ENCODE measurements at regions not wholly inside any gene's neighbourhood (a gene's known extent, or its start where the extent isn't known, plus 50 kb on each side); places are given as distances from the start of the nearest gene placed in this dataset.
A peak's percentile ranks its signal among the peaks of the same experiment; 100 is the strongest.

DNA sequence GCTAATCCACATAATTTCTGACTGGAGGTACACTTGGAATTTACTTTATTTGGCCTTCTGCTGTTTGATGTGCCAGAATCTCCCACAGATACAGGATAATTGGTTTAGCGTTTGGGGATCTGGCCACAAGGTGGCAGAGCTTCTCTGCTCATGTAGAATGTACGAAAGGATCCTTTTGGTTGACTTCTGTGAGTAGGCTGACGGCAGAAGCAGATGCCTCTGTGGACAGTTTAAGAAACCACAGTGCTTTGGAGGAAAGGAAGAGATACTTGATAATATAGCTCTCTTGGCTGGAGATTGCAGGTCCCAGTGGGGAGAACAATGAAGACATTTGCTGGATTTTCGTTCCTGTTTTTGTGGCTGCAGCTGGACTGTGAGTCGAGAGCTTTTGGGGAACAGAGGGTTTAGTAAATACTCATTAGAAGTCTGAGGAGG lies 75.3 kb upstream of the OR4E1 start:
- Histone ChIP-seq H3K27ac (no peak overlapping the region), H3K4me1 (no peaks in the 10 kb centered on the region), H3K9me3 (no peaks in the 10 kb centered on the region), H3K27me3 (no peaks in the 10 kb centered on the region), H3K4me3 (no peak overlapping the region), H3K36me3 (no peaks in the 10 kb centered on the region)
- intact Hi-C loops (cut with DNase I; ENCODE audit: low total_unique reads) = no loop called here
- DNase-seq = peak in 1 of 2 donors; percentile 65
- TF ChIP-seq, protein P1, sequence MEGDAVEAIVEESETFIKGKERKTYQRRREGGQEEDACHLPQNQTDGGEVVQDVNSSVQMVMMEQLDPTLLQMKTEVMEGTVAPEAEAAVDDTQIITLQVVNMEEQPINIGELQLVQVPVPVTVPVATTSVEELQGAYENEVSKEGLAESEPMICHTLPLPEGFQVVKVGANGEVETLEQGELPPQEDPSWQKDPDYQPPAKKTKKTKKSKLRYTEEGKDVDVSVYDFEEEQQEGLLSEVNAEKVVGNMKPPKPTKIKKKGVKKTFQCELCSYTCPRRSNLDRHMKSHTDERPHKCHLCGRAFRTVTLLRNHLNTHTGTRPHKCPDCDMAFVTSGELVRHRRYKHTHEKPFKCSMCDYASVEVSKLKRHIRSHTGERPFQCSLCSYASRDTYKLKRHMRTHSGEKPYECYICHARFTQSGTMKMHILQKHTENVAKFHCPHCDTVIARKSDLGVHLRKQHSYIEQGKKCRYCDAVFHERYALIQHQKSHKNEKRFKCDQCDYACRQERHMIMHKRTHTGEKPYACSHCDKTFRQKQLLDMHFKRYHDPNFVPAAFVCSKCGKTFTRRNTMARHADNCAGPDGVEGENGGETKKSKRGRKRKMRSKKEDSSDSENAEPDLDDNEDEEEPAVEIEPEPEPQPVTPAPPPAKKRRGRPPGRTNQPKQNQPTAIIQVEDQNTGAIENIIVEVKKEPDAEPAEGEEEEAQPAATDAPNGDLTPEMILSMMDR (IDR thresholded peaks at IDR 0.05) = peak in 2 of 7 experiments; percentile 32 to 42
- TF ChIP-seq POLR2AphosphoS5 (IDR thresholded peaks at IDR 0.05) = no peak
- 13 to 19% (median 14%) methylated on average over 5 of the region's 5 CpGs for WGBS, 5 donors

DNA sequence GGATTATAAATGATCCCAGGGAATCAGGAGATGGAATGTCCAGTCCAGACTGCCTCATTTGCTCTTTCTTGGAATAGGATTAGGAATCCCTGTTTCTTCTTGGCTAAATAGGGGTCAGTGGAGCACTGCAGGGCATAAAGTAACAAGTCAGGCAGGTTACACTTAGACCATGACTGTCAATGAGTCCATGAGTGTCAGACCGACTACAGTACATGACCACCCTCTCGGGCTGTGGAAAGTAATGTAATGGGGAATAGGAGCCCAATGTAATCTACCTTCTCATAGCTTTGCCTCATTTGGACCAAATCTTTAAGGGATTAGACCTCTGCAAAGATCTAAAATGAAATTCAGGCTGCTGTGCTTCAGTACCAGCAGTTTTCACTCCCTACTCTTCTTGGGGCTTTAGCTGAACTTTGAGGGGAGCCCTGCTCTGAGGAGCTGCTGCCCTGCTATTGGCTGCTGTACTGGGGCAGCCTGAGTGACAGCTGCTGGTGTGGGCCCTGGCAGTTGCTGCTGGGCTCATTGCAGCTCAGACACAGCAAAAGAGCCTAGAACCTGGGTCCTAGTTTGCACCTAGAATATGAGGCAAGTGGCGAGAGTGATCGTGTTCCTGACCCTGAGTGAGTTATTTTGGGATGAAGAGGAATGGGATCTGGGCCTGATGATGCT lies 62.2 kb upstream of the OR4E1 start:
- 82 to 91% (median 84%) methylated on average over 4 of the region's 4 CpGs for WGBS, 5 donors
- Histone ChIP-seq H3K4me1 (no peaks in the 10 kb centered on the region), H3K36me3 (no peaks in the 10 kb centered on the region), H3K27ac (no peak overlapping the region), H3K27me3 (peaks cover 0 to 18% (median 3%) of the 10 kb centered on the region in 3 donors), H3K4me3 (no peak overlapping the region), H3K9me3 (no peaks in the 10 kb centered on the region)
- no peak for DNase-seq
- intact Hi-C loops (cut with DNase I; ENCODE audit: low total_unique reads) = no loop called here
- TF ChIP-seq POLR2A (IDR thresholded peaks at IDR 0.05) (no peak), POLR2AphosphoS5 (IDR thresholded peaks at IDR 0.05) (no peak), EP300 (IDR thresholded peaks at IDR 0.05) (no peak)
- TF ChIP-seq, protein P1 (IDR thresholded peaks at IDR 0.05) = no peak

DNA sequence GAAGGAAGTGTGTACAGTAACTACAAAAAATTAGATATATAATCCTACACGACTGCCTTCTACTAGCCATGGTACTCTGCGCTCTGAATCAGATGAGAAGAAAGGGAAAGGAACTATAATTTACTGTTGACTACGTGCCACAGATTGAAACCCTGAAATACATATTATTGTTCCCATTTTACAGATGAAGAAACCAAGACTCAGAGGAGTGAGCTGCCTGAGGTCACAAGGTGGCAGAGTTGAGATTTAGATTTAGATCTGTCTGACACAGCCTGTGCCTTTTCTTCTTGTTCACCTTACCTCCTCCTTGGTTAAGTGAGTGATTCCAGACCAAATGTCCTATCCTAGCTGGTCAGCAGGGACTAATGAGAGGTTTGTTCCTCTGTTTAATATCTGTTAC lies 61.6 kb upstream of the OR4E1 start:
- Histone ChIP-seq H3K4me1 (no peaks in the 10 kb centered on the region), H3K9me3 (no peaks in the 10 kb centered on the region), H3K27ac (no peak overlapping the region), H3K4me3 (no peak overlapping the region), H3K36me3 (no peaks in the 10 kb centered on the region), H3K27me3 (peaks cover 0 to 18% (median 3%) of the 10 kb centered on the region in 3 donors)
- 58 to 87% (median 74%) methylated on average over 3 of the region's 3 CpGs for WGBS, 5 donors
- intact Hi-C loops (cut with DNase I; ENCODE audit: low total_unique reads) = no loop called here
- DNase-seq = no peak
- TF ChIP-seq EP300 (IDR thresholded peaks at IDR 0.05) (no peak), POLR2A (IDR thresholded peaks at IDR 0.05) (no peak), POLR2AphosphoS5 (IDR thresholded peaks at IDR 0.05) (no peak)
- TF ChIP-seq, protein P1 (IDR thresholded peaks at IDR 0.05) = no peak

DNA sequence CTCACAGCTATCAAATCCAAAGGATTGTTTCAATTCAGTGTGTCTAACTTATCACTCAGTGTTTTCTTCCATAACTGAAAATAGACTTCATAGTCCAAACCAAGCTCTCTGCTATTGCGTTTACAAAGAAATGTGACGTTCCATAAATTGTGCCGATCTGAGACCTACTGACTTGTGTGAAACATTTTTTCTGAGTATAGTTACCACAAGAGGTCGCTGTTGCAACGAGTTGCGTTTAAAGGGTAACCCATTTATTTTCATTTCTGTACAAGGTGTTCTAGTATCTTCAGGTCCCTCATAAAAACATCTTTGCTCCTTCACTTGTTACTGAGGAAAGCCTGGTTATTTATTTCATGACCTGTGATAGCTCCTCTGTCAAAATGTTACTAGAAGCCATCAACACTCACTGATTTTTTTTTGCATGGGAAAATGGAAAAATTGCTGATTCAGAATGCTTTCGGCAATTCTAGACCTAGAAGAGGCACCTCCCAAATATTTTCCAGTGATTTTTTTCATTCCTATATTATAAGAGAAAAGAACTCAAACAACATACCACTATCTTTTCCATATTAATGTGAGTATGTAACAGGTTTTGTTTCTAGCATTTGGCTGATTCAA lies 60.9 kb upstream of the OR4E1 start:
- TF ChIP-seq, protein P1 (IDR thresholded peaks at IDR 0.05) = peak in 2 of 7 experiments; percentile 24 to 36
- no peak for TF ChIP-seq EP300 (IDR thresholded peaks at IDR 0.05)
- WGBS, 5 donors = 19 to 28% (median 22%) methylated on average over 7 of the region's 7 CpGs
- no peaks in the 10 kb centered on the region for H3K4me1 ChIP-seq
- H3K36me3 ChIP-seq = no peaks in the 10 kb centered on the region
- intact Hi-C loops (cut with DNase I; ENCODE audit: low total_unique reads) = no loop called here
- H3K4me3 ChIP-seq = no peak overlapping the region
- H3K27me3 ChIP-seq = peaks cover 0 to 18% (median 3%) of the 10 kb centered on the region in 3 donors
- H3K27ac ChIP-seq = no peak overlapping the region
- DNase-seq = peak in 1 of 2 donors; percentile 64
- no peaks in the 10 kb centered on the region for H3K9me3 ChIP-seq
